Caco-2 (cell line): ENCODE measurements at regions not wholly inside any gene's neighbourhood (a gene's known extent, or its start where the extent isn't known, plus 50 kb on each side); places are given as distances from the start of the nearest gene placed in this dataset.

Experiments
- BruUV-seq: library from RNA; stranded (reverse); fragments of 400-500 nt; replicated peaks from 2 replicates; lab custom pipeline; 2021; lab: Mats Ljungman, UMichigan
- CTCF ChIA-PET: fragments of 300-600 bp; sonication (Branson Sonifier 250); formaldehyde crosslinking; loops from one replicate; lab custom pipeline; 2022; ENCODE audit warnings: antibody characterized with exemption; lab: Charles Lee
- POLR2A ChIA-PET: fragments of 300-600 bp; sonication (Branson Sonifier 250); formaldehyde crosslinking; loops from one replicate; lab custom pipeline; 2022; ENCODE audit warnings: antibody characterized with exemption; lab: Charles Lee
- DNase-seq, 2 experiments: peaks; one replicate each; pipeline versions ENCODE4 v3.0.0 to v3.0.0-alpha.2; 2020 to 2022
- H3K27me3 ChIP-seq: replicated peaks from 2 replicates; pipeline ENCODE4 v1.6.0; 2011; ENCODE audit warnings: low read length; ENCODE audit not compliant: control insufficient read depth, insufficient read depth
- H3K36me3 ChIP-seq: 2 replicates; pipeline ENCODE4 v1.5.1; 2011; ENCODE audit warnings: low read length; ENCODE audit not compliant: control insufficient read depth, insufficient read depth
- H3K4me1 ChIP-seq: fragments of 250-450 bp; sonication (Bioruptor Pico); 2 replicates; pipeline ENCODE4 v1.5.1; 2020; ENCODE audit warnings: mild to moderate bottlenecking
- H3K4me3 ChIP-seq: 2 replicates; pipeline ENCODE4 v1.5.1; 2011; ENCODE audit warnings: low read depth, mild to moderate bottlenecking, control low read depth, low read length
- H3K9me3 ChIP-seq: fragments of 250-450 bp; sonication (Bioruptor Pico); 2 replicates; pipeline ENCODE4 v1.5.1; 2020; ENCODE audit warnings: mild to moderate bottlenecking, moderate library complexity
- H3K27ac Mint-ChIP-seq: one replicate; pipeline ENCODE4 v1.8.0; 2022; ENCODE audit warnings: mixed read lengths; ENCODE audit not compliant: unreplicated experiment
- H3K27me3 Mint-ChIP-seq: one replicate; pipeline ENCODE4 v1.8.0; 2022; ENCODE audit warnings: mixed read lengths; ENCODE audit not compliant: insufficient read depth, unreplicated experiment
- H3K36me3 Mint-ChIP-seq: one replicate; pipeline ENCODE4 v1.8.0; 2022; ENCODE audit warnings: mild to moderate bottlenecking, mixed read lengths; ENCODE audit not compliant: insufficient read depth, unreplicated experiment
- H3K4me1 Mint-ChIP-seq: one replicate; pipeline ENCODE4 v1.8.0; 2022; ENCODE audit warnings: low read depth, mixed read lengths; ENCODE audit not compliant: unreplicated experiment
- H3K4me3 Mint-ChIP-seq: one replicate; pipeline ENCODE4 v1.8.0; 2022; ENCODE audit warnings: mild to moderate bottlenecking, moderate library complexity, mixed read lengths; ENCODE audit not compliant: unreplicated experiment
- H3K9me3 Mint-ChIP-seq: one replicate; pipeline ENCODE4 v1.8.0; 2022; ENCODE audit warnings: mixed read lengths; ENCODE audit not compliant: unreplicated experiment
- intact Hi-C: fragments of 100-400 bp; cut with micrococcal nuclease; formaldehyde crosslinking; loops from one replicate; pipeline ENCODE4 v1.10.0; 2022; ENCODE audit not compliant: unreplicated experiment
- TF ChIP-seq, protein P1 (sequence below), 2 experiments: fragments of 200-600 bp in 1 of 2; IDR thresholded peaks; 1 replicate in 1 of 2; 2 replicates in 1 of 2; pipeline versions ENCODE4 v1.5.1 to v1.8.0; 2011 to 2022; ENCODE audit warnings: antibody characterized with exemption in 1 of 2, control low read depth in 1 of 2, inconsistent platforms in 1 of 2, low read depth in 1 of 2, low read length in 1 of 2, mild to moderate bottlenecking in 1 of 2, moderate library complexity in 1 of 2; ENCODE audit not compliant: insufficient read depth in 1 of 2, severe bottlenecking in 1 of 2, unreplicated experiment in 1 of 2

DNA sequence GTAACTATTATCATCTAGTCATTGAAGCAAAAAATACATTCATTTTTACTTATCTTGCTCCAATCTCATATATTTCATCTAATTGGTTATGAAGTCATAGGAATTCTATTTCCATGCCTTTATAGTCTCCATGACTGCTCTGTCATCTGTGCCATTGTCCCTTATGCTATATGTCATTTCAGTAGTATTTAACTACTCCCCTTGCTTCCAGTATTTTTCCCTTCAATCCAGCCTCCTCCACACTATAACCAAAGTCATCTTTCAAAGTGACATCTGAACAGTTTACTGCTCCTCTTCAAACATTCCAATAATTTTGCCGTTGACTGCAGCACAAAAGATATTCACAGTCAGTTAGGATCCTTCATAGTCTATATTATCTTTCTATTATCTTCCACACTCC, 216.6 kb upstream of the HS3ST5 start:
- Histone ChIP-seq H3K4me3 (no peak overlapping the region), H3K27me3 (no peaks in the 10 kb centered on the region), H3K36me3 (no peaks in the 10 kb centered on the region), H3K9me3 (no peaks in the 10 kb centered on the region), H3K4me1 (no peaks in the 10 kb centered on the region)
- Mint-ChIP-seq H3K36me3 (no peaks in the 10 kb centered on the region), H3K27me3 (no peaks in the 10 kb centered on the region), H3K4me1 (no peaks in the 10 kb centered on the region), H3K27ac (no peak overlapping the region), H3K4me3 (no peak overlapping the region), H3K9me3 (peaks cover 13% of the 10 kb centered on the region)
- intact Hi-C loops, result no loop called here
- no TSS peak for BruUV-seq
- DNase-seq, result no peak
- ChIA-PET CTCF (no interaction called here), POLR2A (no interaction called here)
- TF ChIP-seq, protein P1, sequence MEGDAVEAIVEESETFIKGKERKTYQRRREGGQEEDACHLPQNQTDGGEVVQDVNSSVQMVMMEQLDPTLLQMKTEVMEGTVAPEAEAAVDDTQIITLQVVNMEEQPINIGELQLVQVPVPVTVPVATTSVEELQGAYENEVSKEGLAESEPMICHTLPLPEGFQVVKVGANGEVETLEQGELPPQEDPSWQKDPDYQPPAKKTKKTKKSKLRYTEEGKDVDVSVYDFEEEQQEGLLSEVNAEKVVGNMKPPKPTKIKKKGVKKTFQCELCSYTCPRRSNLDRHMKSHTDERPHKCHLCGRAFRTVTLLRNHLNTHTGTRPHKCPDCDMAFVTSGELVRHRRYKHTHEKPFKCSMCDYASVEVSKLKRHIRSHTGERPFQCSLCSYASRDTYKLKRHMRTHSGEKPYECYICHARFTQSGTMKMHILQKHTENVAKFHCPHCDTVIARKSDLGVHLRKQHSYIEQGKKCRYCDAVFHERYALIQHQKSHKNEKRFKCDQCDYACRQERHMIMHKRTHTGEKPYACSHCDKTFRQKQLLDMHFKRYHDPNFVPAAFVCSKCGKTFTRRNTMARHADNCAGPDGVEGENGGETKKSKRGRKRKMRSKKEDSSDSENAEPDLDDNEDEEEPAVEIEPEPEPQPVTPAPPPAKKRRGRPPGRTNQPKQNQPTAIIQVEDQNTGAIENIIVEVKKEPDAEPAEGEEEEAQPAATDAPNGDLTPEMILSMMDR (IDR thresholded peaks at IDR 0.05; ENCODE audit: insufficient read depth in 1 of 2, low read depth in 1 of 2, low read length in 1 of 2, severe bottlenecking in 1 of 2, unreplicated experiment in 1 of 2), result no peak

DNA sequence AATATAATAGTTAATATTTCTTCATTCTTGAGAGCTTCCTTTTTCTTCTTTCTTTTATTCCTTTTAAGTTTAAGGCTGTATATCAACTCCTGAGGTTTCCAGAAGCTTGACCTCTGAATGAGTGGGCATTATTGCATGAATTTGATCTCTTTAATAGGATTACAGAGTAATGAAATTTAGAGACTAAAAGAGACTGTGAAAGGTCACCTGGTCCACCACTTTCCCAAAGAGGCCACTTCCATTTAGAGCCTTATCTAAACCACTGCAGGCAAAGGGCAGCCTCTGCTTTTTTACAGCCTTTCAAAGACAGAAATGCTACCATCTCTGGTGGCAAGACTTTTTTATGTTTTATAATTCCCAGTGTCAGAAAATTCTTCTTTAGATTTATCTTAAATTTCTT, 215.3 kb upstream of the HS3ST5 start:
- no peaks in the 10 kb centered on the region for H3K27me3 ChIP-seq
- no peaks in the 10 kb centered on the region for H3K36me3 Mint-ChIP-seq
- POLR2A ChIA-PET, result no interaction called here

DNA sequence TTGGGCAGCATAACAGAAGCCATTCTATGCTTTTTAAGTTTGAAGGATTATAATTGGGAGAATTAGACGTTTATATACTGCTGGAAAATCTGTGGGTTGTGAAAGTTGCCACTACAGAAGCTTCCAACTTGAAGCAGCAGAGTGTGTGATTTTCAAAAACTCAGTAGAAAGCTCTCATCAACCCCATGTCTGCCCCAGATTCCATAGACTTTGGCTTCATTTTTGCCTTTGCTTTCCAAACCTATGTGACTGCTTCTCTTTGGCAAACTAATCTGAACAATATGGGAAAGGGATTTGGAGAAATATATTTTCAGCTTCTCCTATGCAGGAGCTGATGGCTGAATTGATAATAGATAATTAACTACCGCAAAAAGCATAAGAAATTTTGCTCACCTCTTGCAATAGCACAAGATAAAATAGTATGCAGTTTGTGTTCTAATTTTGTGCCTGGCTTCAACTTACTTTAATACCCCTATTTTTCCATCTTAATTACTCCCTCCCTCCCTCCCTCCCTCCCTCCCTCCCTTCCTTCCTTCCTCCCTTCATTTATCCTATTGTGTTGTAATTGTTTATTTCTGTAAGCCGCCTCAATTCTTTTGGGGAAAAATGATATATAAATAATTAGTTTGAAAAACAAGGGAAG, 214.1 kb upstream of the HS3ST5 start:
- intact Hi-C loops, result no loop called here
- H3K9me3 Mint-ChIP-seq, result no peaks in the 10 kb centered on the region
- Histone ChIP-seq H3K36me3 (no peaks in the 10 kb centered on the region), H3K9me3 (no peaks in the 10 kb centered on the region), H3K4me3 (no peak overlapping the region), H3K4me1 (no peaks in the 10 kb centered on the region), H3K27me3 (no peaks in the 10 kb centered on the region)
- no peak overlapping the region for H3K27ac Mint-ChIP-seq
- no peak overlapping the region for H3K4me3 Mint-ChIP-seq
- ChIA-PET POLR2A (no interaction called here), CTCF (no interaction called here)
- TF ChIP-seq, protein P1 (IDR thresholded peaks at IDR 0.05; ENCODE audit: insufficient read depth in 1 of 2, low read depth in 1 of 2, low read length in 1 of 2, severe bottlenecking in 1 of 2, unreplicated experiment in 1 of 2), result no peak
- no TSS peak for BruUV-seq
- H3K36me3 Mint-ChIP-seq, result no peaks in the 10 kb centered on the region
- H3K27me3 Mint-ChIP-seq, result no peaks in the 10 kb centered on the region
- H3K4me1 Mint-ChIP-seq, result no peaks in the 10 kb centered on the region
- DNase-seq, result no peak

More for the DNA sequence above, 215.3 kb upstream of the HS3ST5 start:
- peaks cover under 1% of the 10 kb centered on the region for H3K9me3 Mint-ChIP-seq
- no peak overlapping the region for H3K27ac Mint-ChIP-seq
- no peak overlapping the region for H3K4me3 Mint-ChIP-seq
- TF ChIP-seq, protein P1 (IDR thresholded peaks at IDR 0.05; ENCODE audit: insufficient read depth in 1 of 2, low read depth in 1 of 2, low read length in 1 of 2, severe bottlenecking in 1 of 2, unreplicated experiment in 1 of 2), result no peak
- BruUV-seq, result no TSS peak
- H3K4me1 ChIP-seq, result no peaks in the 10 kb centered on the region
- intact Hi-C loops, result no loop called here
- no peak for DNase-seq
- no peaks in the 10 kb centered on the region for H3K27me3 Mint-ChIP-seq
- no peaks in the 10 kb centered on the region for H3K36me3 ChIP-seq
- CTCF ChIA-PET, result no interaction called here
- no peak overlapping the region for H3K4me3 ChIP-seq
- H3K9me3 ChIP-seq, result no peaks in the 10 kb centered on the region
- no peaks in the 10 kb centered on the region for H3K4me1 Mint-ChIP-seq
